Activated naive CD4-positive, alpha-beta T cell treated with anti-CD3 and anti-CD28 coated beads, Interleukin-2, amount 50 U/mL, for 72 hours (primary cell): ENCODE measurements at regions not wholly inside any gene's neighbourhood (a gene's known extent, or its start where the extent isn't known, plus 50 kb on each side); places are given as distances from the start of the nearest gene placed in this dataset.

Source experiments
- ATAC-seq, 2 donors: fragments of 150-1000 bp; cut with Tn5 transposase; 2 replicates each; pipeline ENCODE4 v1.10.0; 2021; ENCODE audit warnings: mild to moderate bottlenecking in 2 of 2, moderate library complexity in 2 of 2
- DNase-seq, 2 donors: peaks; one replicate each; pipeline ENCODE4 v3.0.0; 2021 to 2022; ENCODE audit warnings: low spot score in 2 of 2
- H3K27ac Mint-ChIP-seq, 2 donors: one replicate each; pipeline ENCODE4 v1.8.0; 2022; ENCODE audit warnings: mild to moderate bottlenecking in 2 of 2, mixed read lengths in 2 of 2
- H3K36me3 Mint-ChIP-seq, 2 donors: one replicate each; pipeline ENCODE4 v1.8.0; 2022; ENCODE audit warnings: mixed read lengths in 2 of 2
- H3K9me3 Mint-ChIP-seq, 2 donors: one replicate each; pipeline ENCODE4 v1.8.0; 2022; ENCODE audit warnings: mixed read lengths in 2 of 2

- DNase-seq (no peak), ATAC-seq (no peak)
- no peak overlapping the region for H3K27ac Mint-ChIP-seq
- no peaks in the 10 kb centered on the region for H3K36me3 Mint-ChIP-seq
- H3K9me3 Mint-ChIP-seq = peaks cover 5 to 6% of the 10 kb centered on the region in 2 donors
Observed at GRCh38 chr6:104108634-104109033, 751.1 kb downstream of the HACE1 start.

- no peaks in the 10 kb centered on the region for H3K36me3 Mint-ChIP-seq
- DNase-seq (no peak), ATAC-seq (no peak)
- H3K27ac Mint-ChIP-seq = no peak overlapping the region
- peaks cover 0 to 4% of the 10 kb centered on the region in 2 donors for H3K9me3 Mint-ChIP-seq
Observed at GRCh38 chr6:104095661-104096416, 763.9 kb downstream of the HACE1 start.

GRCh38 chr6:104087765-104088164 is 772.0 kb downstream of the HACE1 start:
- DNase-seq (no peak), ATAC-seq (no peak)
- Mint-ChIP-seq H3K27ac (no peak overlapping the region), H3K36me3 (peaks cover 0 to 10% of the 10 kb centered on the region in 2 donors), H3K9me3 (peaks cover 4 to 11% of the 10 kb centered on the region in 2 donors)

GRCh38 chr6:104068281-104068680 is 791.4 kb downstream of the HACE1 start:
- no peak overlapping the region for H3K27ac Mint-ChIP-seq
- peaks cover 6 to 11% of the 10 kb centered on the region in 2 donors for H3K9me3 Mint-ChIP-seq
- no peaks in the 10 kb centered on the region for H3K36me3 Mint-ChIP-seq
- no peak for DNase-seq
- ATAC-seq = no peak

- DNase-seq (no peak), ATAC-seq (no peak)
- Mint-ChIP-seq H3K9me3 (peaks cover 6 to 11% of the 10 kb centered on the region in 2 donors), H3K27ac (no peak overlapping the region), H3K36me3 (no peaks in the 10 kb centered on the region)
Observed at GRCh38 chr6:104064876-104065275, 794.8 kb downstream of the HACE1 start.

- no peak overlapping the region for H3K27ac Mint-ChIP-seq
- no peaks in the 10 kb centered on the region for H3K36me3 Mint-ChIP-seq
- DNase-seq = no peak
- no peak for ATAC-seq
- peaks cover 0 to 6% of the 10 kb centered on the region in 2 donors for H3K9me3 Mint-ChIP-seq
Observed at GRCh38 chr6:104050455-104050854, 809.3 kb downstream of the HACE1 start.

- peaks cover 17 to 24% of the 10 kb centered on the region in 2 donors for H3K9me3 Mint-ChIP-seq
- no peak overlapping the region for H3K27ac Mint-ChIP-seq
- no peak for ATAC-seq
- DNase-seq = no peak
- no peaks in the 10 kb centered on the region for H3K36me3 Mint-ChIP-seq
Observed at GRCh38 chr6:104046426-104046825, 813.3 kb downstream of the HACE1 start.

GRCh38 chr6:104031346-104031745 is 828.4 kb downstream of the HACE1 start:
- Mint-ChIP-seq H3K36me3 (no peaks in the 10 kb centered on the region), H3K27ac (no peak overlapping the region), H3K9me3 (no peaks in the 10 kb centered on the region)
- ATAC-seq (no peak), DNase-seq (no peak)

GRCh38 chr6:104022126-104022525 is 837.6 kb downstream of the HACE1 start:
- DNase-seq (no peak), ATAC-seq (no peak)
- H3K9me3 Mint-ChIP-seq = peaks cover 0 to 5% of the 10 kb centered on the region in 2 donors
- no peaks in the 10 kb centered on the region for H3K36me3 Mint-ChIP-seq
- H3K27ac Mint-ChIP-seq = no peak overlapping the region

GRCh38 chr6:104019075-104019753 is 840.5 kb downstream of the HACE1 start:
- ATAC-seq = no peak
- no peak for DNase-seq
- peaks cover 0 to 5% of the 10 kb centered on the region in 2 donors for H3K9me3 Mint-ChIP-seq
- no peaks in the 10 kb centered on the region for H3K36me3 Mint-ChIP-seq
- no peak overlapping the region for H3K27ac Mint-ChIP-seq

- H3K27ac Mint-ChIP-seq = no peak overlapping the region
- no peaks in the 10 kb centered on the region for H3K36me3 Mint-ChIP-seq
- H3K9me3 Mint-ChIP-seq = peaks cover 0 to 17% of the 10 kb centered on the region in 2 donors
- ATAC-seq = no peak
- no peak for DNase-seq
Observed at GRCh38 chr6:104017410-104018381, 842.0 kb downstream of the HACE1 start.

- Mint-ChIP-seq H3K27ac (no peak overlapping the region), H3K9me3 (peaks cover 6 to 17% of the 10 kb centered on the region in 2 donors), H3K36me3 (no peaks in the 10 kb centered on the region)
- ATAC-seq = no peak
- DNase-seq = no peak
Observed at GRCh38 chr6:104014163-104014959, 845.4 kb downstream of the HACE1 start.

GRCh38 chr6:104013312-104013971 is 846.3 kb downstream of the HACE1 start:
- DNase-seq (no peak), ATAC-seq (no peak)
- Mint-ChIP-seq H3K9me3 (peaks cover 6 to 17% of the 10 kb centered on the region in 2 donors), H3K27ac (no peak overlapping the region), H3K36me3 (no peaks in the 10 kb centered on the region)

- Mint-ChIP-seq H3K9me3 (peaks cover 6 to 15% of the 10 kb centered on the region in 2 donors), H3K36me3 (no peaks in the 10 kb centered on the region), H3K27ac (no peak overlapping the region)
- DNase-seq (no peak), ATAC-seq (no peak)
Observed at GRCh38 chr6:104010897-104011296, 848.8 kb downstream of the HACE1 start.

GRCh38 chr6:104003803-104004516 is 855.8 kb downstream of the HACE1 start:
- H3K27ac Mint-ChIP-seq = no peak overlapping the region
- H3K9me3 Mint-ChIP-seq = no peaks in the 10 kb centered on the region
- no peak for DNase-seq
- H3K36me3 Mint-ChIP-seq = no peaks in the 10 kb centered on the region
- ATAC-seq = no peak
